NT2/D1 (cell line): ENCODE measurements at regions not wholly inside any gene's neighbourhood (a gene's known extent, or its start where the extent isn't known, plus 50 kb on each side); places are given as distances from the start of the nearest gene placed in this dataset.

Experiments used
- SUZ12 ChIP-seq: IDR thresholded peaks from 2 replicates; pipeline ENCODE4 v1.6.1; 2011; ENCODE audit not compliant: insufficient read length, insufficient read depth; ENCODE audit errors: extremely low read depth
- YY1 ChIP-seq: IDR thresholded peaks from 2 replicates; pipeline ENCODE4 v1.6.1; 2011; ENCODE audit not compliant: insufficient read length, insufficient read depth
- ZNF274 ChIP-seq: IDR thresholded peaks from 2 replicates; pipeline ENCODE4 v1.6.1; 2011; ENCODE audit warnings: mild to moderate bottlenecking, low read depth, low read length

DNA sequence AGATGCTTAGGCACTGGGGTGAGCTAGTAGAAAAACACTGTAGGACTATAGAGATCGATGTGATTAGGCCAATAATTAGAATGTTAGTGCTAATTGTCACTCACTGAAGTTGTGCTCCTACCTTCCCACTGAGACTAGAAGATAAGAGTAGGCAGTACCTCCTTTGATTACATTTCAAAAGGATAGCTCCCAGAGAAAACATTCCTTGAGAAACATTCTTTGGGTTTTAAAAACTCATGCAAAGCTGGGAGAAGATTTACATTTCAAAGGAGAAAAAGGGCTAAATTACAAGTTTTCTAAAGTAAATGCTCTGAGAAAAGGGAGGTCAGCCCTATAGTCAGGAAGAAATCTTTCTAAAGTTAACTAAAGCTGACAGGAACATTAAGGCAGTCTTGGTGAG lies 860.3 kb upstream of the NDST4 start:
- TF ChIP-seq ZNF274 (no peak), YY1 (no peak), SUZ12 (no peak)
